Sigmoid colon (tissue), 4 donors: ENCODE measurements at regions not wholly inside any gene's neighbourhood (a gene's known extent, or its start where the extent isn't known, plus 50 kb on each side); places are given as distances from the start of the nearest gene placed in this dataset.

Experiments
- EP300 ChIP-seq, 4 donors: sonication (generic); formaldehyde crosslinking; IDR thresholded peaks; one replicate each; pipeline ENCODE4 v1.6.1; 2017; ENCODE audit warnings: antibody characterized with exemption in 4 of 4
- TF ChIP-seq, protein P1 (sequence below), 4 experiments: fragments of 450-650 bp in 3 of 4; fragments of 200-600 bp in 1 of 4; IDR thresholded peaks; one replicate each; pipeline ENCODE4 v1.5.1; 2016 to 2019; ENCODE audit warnings: antibody characterized with exemption in 4 of 4, mild to moderate bottlenecking in 3 of 4, moderate library complexity in 2 of 4

GRCh38 chr9:89751079-89751825 is 146.4 kb downstream of the GADD45G start:
- TF ChIP-seq, protein P1, sequence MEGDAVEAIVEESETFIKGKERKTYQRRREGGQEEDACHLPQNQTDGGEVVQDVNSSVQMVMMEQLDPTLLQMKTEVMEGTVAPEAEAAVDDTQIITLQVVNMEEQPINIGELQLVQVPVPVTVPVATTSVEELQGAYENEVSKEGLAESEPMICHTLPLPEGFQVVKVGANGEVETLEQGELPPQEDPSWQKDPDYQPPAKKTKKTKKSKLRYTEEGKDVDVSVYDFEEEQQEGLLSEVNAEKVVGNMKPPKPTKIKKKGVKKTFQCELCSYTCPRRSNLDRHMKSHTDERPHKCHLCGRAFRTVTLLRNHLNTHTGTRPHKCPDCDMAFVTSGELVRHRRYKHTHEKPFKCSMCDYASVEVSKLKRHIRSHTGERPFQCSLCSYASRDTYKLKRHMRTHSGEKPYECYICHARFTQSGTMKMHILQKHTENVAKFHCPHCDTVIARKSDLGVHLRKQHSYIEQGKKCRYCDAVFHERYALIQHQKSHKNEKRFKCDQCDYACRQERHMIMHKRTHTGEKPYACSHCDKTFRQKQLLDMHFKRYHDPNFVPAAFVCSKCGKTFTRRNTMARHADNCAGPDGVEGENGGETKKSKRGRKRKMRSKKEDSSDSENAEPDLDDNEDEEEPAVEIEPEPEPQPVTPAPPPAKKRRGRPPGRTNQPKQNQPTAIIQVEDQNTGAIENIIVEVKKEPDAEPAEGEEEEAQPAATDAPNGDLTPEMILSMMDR (IDR thresholded peaks at IDR 0.05): no peak
- TF ChIP-seq EP300 (IDR thresholded peaks at IDR 0.05): no peak
